ENCODE measurements at regions not wholly inside any gene's neighbourhood (a gene's known extent, or its start where the extent isn't known, plus 50 kb on each side); places are given as distances from the start of the nearest gene placed in this dataset.
"Not testable (repeated sequence)": the region's sequence is repeated elsewhere in the genome, so short reads cannot be mapped to it uniquely, and the experiment has no call there.

DNA sequence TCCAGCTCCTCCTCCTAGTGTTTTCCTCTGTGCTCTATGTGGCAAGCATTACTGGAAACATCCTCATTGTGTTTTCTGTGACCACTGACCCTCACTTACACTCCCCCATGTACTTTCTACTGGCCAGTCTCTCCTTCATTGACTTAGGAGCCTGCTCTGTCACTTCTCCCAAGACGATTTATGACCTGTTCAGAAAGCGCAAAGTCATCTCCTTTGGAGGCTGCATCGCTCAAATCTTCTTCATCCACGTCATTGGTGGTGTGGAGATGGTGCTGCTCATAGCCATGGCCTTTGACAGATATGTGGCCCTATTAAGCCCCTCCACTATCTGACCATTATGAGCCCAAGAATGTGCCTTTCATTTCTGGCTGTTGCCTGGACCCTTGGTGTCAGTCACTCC is 64.0 kb downstream of the OR4F15 start:
- DNase-seq, result not testable (repeated sequence)

DNA sequence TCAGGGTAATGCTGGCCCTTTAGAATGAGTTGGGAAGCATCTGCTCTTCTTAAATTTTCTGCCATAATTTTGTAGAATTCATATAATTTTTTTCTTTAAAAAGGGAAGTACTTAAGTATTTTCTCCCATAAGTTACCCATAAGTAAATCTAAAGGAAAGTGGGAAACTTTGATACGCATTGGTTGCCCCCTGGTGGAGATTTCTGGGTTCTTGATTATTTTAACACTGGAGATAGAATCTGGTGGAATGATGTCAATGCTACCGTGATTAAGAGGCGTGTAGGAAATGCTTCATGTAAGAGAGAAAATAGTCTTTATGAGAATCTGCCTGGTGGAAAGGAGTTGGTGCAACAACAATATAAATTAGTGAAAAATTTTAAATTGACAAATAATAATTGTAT is 65.6 kb downstream of the OR4F15 start:
- DNase-seq, result peak; percentile 5

DNA sequence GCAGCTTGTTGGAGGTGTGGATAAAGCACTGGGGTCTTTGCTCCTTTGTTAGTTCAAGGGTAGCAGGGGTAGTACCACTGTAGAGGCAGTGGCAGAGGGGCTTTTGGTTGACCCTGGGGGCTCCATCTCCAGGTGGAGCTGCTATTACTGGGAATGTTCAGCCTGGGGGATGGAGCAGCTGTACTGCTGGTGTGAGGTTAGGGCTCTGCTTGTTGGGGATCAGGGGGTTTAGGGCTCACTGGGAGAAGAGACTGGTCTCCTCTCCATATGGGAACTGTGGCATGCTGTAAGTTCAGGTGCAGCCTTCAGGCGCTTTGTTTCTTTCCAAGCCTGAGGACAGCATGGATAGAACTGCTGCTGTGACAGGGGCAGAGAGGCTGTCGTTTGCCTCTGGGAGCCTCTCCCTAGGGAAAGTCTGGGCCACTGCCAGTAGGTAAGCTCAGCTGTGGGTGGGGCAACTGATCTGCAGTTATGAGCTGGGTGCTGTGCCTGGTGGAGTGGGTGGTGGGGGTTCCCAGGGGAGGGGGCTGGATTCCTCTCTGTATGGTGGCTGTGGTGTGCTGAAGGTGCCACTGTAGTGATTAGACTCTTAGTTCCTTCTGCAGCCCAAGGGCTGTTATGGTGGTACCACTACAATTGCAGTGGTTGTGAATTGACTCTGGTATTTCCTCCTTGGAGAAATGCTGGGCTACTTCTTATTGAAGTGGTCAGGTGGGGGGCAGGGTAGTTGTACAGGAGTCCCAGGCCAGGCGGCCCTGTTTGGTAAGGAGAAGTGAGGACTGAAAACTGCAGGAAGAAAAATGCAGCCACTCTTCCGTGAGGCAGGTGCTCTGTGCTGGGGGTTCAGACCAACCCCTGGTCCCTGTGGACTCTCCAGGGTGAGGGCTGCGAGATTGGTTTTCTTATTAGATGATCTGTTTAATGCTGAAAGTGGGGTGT is 100.6 kb downstream of the OR4F15 start:
- DNase-seq, result not testable (repeated sequence)

DNA sequence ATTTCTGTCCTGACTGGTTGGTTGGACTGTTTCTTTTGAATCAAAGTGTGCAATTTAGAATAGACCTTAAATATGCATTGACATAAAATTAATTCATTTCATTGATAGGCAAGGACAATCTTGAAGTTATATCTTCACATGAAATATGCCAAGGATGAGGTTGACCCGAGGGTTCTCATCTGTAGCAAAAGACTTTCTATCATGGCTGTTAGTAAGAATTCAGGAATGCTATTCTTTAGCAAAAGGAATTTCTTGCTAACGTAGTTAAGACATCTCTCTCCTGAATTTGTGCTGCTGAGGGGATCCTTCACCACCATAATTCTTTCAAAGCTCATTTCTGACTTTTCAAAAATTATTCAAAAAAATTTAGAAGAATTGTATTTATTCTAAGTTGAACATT is 112.6 kb downstream of the OR4F15 start:
- DNase-seq, result not testable (repeated sequence)

DNA sequence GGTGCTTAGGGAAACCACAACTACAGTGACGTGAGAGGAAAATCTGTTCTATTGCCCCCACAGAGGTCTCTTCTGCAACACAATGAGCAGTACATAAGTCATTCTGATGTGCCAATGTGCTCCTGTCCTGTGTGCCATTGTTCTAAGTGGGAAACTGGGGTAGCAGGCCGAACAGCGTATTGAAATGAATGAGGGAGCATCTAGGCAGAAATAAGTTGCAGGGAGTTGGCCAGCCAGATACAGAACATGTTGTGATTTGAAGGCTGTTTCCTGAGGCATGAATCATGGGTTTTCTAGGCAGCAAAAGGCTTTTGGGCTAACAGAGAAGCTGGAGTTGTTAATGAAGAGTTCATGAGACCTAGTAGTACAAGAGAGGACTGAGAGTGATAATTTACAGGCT is 122.5 kb downstream of the OR4F15 start:
- DNase-seq, result not testable (repeated sequence)

DNA sequence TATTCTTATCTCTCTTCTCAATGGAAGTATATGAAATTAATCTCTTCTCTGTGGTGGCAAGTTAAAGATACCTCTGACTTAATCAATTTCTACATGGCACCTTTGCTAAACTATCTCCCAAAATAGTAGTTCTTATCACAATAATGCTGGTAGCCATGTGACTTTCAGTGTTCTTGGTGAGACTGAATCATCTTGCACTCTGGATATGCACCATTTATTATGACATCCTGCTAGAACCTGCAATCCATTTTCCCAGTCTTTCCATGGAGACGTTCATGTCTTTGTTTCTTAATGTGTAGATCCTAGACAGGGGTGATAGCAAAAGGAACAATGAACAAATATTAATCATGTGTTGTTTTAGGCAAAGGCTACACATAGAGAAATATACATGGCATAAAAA is 125.4 kb downstream of the OR4F15 start:
- not testable (repeated sequence) for DNase-seq

DNA sequence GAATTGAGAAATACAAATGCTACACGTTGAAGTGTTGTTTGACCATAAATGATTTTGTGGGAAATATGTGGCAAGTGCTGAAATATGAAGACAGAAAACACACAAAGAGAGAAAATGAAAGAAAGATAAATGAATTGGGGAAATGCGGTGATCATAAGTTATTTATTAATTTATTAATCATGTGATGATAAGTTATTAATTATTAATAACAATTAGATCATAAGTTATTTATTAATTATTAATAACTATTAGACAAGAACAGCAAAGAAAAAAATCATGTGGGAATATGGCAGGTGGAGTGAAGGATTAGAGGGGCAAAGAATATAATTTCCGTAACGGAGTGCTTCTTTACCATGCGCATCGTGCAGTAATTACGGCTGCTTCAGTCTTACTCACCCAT is 126.6 kb downstream of the OR4F15 start:
- DNase-seq, result not testable (repeated sequence)

DNA sequence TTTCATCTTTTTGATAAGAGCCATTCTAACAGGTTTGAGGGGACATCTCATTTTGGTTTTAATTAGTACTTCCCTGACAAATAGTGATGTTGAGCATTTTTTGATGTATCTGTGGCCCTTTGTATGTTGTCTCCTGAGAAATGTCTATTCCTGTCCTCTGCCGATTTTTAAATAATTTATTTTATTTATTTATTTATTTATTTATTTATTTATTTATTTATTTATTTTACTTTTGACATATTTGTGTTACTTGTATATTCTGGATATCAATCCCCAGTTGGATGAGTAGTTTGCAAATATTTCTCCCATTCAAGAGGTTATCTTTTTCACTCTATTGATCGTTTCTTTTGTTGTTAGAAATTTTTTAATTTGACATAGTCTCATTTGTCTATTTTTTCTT is 133.9 kb downstream of the OR4F15 start:
- DNase-seq, result not testable (repeated sequence)

DNA sequence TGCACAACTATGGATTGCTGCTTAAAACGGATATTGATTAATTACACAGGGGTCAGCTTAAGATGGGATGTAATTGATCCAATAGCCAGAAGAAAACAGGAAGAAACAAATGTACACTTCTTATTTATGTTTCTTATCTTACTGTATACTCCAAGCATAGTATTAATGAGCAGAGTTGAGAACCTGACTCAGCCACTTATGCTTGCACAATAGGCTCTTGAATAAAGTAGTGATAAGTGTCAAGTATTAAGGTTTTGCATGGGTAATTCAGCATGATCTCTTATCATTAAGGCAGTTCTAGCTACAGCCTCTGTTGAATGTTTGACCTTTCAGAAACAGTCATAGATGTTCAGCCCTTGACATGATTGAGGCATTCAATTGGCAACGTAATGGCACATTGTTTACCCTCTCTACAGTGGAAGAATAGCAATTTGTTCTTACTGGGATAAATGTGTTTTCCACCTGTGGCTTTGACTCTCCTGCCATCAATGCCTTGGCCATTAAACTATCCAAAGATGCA is 136.5 kb downstream of the OR4F15 start:
- not testable (repeated sequence) for DNase-seq

DNA sequence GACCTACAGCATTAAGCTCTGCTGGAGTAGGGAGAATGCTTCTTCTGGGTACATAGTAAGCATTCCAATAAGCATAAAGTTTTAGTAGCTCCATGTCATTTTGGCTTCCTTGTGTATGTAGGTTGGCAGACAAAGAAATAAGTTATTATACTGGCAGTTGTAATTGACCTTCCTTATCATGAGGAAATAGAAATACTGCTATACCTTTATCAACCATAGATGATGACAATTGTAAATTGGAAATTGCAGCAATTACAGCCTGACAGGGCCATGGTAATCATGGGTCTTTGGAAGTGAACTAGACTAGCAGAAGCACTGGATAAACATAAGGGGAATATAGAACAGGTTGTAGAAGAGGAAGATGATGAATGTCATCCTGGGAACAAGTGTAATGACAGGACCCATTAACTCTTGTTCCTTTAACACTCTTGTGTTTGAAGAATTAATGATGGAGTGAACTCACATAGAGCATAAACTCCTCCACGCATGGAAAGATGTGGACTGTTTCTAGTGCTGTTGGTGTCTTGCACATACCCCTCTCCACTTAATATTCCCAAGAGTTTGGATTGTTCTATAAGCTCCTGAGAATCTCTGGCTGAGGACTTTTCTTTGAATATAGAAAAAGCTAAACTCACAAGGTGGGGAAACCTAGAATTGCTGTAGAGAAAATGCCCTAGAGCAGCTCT is 137.5 kb downstream of the OR4F15 start:
- DNase-seq, result not testable (repeated sequence)

DNA sequence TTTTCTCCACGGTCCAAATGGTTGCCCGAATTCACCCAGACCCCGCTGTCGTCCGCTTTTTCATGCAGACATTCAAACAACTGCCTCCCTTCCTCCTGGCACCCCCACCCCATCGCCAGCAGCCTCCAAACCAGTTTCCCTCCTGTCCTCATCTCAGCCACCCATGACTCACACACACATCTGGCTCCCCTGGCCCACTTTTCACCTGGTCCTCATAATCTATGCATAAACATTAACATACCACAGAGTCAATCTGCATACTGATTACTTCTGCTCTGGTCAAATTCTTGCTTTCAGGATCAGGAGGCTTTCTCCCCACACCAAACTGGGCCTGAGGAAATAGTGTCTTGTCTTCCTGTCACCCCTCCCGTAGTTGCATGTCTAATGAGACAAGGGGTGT is 142.0 kb downstream of the OR4F15 start:
- DNase-seq, result not testable (repeated sequence)

DNA sequence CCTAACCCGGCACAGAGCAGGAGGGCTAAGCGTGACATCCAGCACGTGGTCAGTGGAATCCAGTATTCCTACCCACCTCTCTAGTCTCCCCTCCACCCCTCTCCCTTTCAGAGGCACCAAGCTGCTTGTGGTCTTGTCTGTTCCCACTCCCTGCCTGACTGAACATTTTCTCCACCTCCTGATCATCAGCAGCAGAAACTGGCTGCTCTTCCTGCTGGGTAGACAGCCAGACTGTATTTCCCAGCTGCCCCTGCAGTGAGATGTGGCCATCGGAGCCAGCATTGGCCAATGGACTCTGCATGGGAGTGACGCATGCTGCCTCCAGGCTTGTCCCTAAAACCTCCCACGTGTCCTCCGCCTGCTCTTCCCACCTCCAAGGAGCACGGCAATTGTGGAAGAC is 143.8 kb downstream of the OR4F15 start:
- DNase-seq, result not testable (repeated sequence)

DNA sequence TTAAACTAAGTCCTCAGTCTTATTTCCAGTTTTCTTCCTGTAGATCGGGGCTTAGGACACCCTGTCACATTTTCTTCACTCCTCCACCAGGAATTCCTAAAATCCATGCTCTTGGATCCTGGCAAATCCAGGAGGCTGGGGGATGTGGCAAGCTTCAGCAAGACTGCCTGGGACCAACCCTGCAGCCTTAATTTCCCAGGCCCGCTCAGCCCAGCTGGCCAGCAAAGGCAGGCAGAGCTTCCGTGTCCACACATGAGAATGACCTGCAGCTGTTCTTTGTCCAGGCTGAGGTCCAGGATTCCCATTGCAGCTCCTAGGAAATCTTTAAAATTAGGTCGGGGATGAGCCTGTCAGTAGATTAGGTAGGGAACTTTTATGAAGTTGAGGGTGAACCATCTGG is 146.7 kb downstream of the OR4F15 start:
- DNase-seq, result not testable (repeated sequence)

DNA sequence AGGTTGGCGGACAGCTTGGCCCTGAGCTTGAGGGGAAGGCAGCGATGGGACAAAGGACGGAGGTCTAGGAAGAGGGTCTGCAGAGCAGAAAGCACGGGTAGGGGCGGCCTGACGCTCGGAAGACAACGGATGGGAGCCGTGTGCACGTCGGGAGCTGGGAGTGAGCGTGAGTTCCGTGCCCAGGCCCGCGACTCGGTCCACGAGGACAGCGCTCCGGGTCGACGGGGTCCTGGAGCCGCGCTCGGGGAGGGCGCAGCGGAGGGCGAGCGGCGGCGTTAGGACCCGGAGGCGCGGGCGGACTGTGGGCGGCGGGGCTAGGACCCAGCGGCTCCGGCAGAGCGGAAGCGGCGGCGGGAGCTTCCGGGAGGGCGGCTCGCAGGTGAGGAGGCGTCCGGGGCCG is 149.3 kb downstream of the OR4F15 start:
- peak; percentile 34 for DNase-seq

DNA sequence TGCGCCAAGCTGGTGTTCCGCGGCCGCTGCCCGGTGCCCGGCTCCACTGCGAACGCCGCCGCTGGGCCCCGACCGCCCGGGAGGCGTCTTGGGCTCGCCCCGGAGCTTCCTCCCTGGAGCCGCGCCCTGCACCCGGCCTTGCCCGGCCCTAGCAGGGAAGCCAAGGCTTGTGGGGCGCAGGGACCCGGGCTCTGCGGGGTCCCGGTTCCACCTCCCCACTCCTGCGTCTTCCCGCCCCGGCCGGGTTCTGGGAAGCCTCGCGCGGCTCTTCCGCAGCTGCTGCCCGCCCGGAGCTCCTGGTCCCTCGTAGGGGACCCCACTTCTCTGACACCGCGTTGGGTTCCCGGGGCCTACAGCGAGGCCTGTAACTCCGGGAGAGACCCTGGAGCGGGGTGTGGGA is 149.8 kb downstream of the OR4F15 start:
- not testable (repeated sequence) for DNase-seq

DNA sequence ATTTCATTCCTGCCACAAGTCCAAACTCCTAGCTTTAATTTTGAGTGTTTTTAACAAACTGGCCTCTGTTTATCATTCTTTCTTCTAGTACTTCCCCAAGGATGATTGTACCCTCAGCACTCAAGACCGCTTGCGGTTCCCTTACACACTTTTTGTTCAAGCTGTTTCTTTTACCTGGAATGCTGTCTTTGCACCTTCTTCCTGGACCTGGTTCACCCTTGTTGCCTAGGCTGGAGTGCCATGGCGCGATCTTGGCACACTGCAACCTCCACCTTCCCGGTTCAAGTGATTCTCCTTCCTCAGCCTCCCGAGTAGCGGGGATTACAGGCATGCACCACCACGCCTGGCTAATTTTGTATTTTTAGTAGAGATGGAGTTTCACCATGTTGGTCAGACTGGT is 151.7 kb downstream of the OR4F15 start:
- not testable (repeated sequence) for DNase-seq

DNA sequence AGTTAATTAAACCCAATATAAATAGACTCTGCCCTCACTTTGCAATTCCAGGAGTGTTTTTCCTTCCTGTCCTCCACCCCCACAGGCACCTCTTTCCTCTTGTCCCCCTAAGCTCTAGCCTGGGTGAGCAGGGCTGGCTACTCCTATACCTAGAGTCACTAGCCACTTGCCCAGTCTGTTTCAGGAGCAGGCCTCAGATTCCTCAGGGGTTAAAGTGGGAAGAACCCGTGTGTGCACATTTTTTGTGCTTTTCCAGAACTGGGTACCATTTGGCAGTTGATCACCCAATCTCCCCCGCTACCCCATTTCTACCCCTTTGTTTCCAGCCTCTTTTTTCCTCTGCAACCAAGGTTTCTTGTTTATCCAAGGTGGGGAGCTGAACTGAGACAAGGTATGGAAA is 153.4 kb downstream of the OR4F15 start:
- DNase-seq, result not testable (repeated sequence)

DNA sequence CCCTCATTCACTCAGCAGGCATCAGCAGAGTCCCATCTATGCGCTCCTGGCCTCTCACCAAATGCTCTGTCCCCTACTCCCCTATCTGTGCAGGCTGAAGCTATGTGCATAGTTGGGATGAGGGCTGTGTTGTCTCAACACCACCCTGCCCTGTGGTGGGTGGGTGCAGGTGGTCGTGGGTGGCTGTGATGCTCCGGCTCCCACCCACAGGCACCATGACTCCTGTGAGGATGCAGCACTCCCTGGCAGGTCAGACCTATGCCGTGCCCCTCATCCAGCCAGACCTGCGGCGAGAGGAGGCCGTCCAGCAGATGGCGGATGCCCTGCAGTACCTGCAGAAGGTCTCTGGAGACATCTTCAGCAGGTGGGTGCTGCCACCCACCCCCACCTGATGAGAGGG is 153.9 kb downstream of the OR4F15 start:
- not testable (repeated sequence) for DNase-seq

DNA sequence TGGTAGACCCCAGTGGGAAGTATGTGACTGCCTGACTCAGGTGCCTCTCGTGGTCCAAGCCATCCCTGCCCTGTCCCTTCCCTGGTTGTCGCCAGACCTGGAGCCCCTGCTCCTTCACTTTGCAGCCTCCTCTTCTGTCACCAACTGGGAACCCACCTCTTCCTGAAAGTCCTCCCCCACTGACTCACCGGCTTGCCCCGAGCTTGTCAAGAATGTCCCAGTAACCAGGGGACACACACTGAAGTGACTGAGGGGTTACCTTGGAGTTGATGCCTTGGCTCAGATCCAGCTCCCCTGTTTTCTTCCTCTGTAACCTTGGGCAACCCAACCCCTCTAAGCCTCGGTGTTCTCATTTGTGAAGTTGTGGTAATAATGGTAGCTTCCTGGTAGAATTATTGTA is 155.4 kb downstream of the OR4F15 start:
- not testable (repeated sequence) for DNase-seq

DNA sequence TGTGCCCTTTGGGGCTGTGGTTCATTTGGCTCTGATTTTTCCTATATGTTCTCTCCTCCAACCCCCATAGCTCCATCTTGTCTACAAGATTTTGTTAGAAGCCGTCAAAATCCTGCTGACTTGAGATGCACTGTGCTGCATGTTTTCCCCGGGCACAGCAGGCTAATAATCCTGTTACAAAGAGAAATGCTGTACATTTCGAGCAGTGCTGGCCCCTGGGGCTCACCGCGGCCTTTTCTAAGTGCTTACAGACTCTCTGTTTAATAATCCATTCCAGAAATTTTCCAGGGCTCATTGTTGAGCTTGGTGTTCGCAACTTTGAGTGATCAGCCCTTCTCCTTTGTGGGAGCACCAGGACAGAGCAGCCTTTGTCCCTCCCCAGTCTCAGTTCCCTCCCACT is 158.6 kb downstream of the OR4F15 start:
- peak; percentile 10 for DNase-seq

DNA sequence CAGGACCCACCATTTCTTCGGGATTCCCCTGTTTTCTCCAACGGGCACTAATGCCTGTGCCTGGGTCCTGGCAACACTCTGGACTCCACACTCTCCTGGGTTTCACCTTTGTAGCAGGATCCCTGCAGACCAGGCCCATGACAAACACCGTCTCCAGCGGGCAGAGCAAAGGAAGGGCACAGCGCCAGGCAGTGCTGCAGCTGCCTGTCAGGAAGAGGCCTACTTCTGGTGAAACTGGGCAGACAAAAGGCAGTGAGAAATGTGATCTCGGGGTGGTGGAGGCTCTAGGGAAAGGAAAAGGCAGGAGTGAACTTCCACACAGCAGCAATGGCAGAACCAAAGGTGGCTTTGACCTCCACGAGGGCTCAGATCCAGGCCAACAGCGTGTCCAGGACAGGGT is 165.3 kb downstream of the OR4F15 start:
- not testable (repeated sequence) for DNase-seq

DNA sequence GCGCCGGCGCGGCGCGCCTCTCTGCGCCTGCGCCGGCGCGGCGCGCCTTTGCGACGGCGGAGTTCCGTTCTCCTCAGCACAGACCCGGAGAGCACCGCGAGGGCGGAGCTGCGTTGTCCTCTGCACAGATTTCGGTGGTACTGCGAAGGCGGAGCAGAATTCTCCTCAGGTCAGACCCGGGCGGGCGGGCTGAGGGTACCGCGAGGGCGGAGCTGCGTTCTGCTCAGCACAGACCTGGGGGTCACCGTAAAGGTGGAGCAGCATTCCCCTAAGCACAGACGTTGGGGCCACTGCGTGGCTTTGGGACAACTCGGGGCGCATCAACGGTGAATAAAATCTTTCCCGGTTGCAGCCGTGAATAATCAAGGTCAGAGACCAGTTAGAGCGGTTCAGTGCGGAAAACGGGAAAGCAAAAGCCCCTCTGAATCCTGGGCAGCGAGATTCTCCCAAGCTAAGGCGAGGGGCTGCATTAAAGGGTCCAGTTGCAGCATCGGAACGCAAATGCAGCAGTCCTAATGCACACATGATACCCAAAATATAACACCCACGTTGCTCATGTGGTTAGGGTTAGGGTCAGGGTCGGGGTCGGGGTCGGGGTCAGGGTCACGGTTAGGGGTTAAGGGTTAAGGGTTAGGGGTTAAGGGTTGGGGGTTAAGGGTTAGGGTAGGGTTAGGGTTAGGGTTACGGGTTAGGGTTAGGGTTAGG is 168.4 kb downstream of the OR4F15 start:
- DNase-seq, result peak; percentile 63
